ENCODE measurements at regions not wholly inside any gene's neighbourhood (a gene's known extent, or its start where the extent isn't known, plus 50 kb on each side); places are given as distances from the start of the nearest gene placed in this dataset.
"Not testable (repeated sequence)": the region's sequence is repeated elsewhere in the genome, so short reads cannot be mapped to it uniquely, and the experiment has no call there.

- DNase-seq (ENCODE audit: low spot score), result no peak
Observed at GRCh38 chr9:96156171-96156974, 145.6 kb downstream of the HSD17B3 start.

GRCh38 chr9:96154081-96154480 lies 147.9 kb downstream of the HSD17B3 start:
- no peak for DNase-seq (ENCODE audit: low spot score)

GRCh38 chr9:96152550-96152949 lies 149.4 kb downstream of the HSD17B3 start:
- DNase-seq (ENCODE audit: low spot score), result no peak

- no peak for DNase-seq (ENCODE audit: low spot score)
Observed at GRCh38 chr9:96150324-96151227, 151.4 kb downstream of the HSD17B3 start.

- no peak for DNase-seq (ENCODE audit: low spot score)
Observed at GRCh38 chr9:96149533-96150280, 152.3 kb downstream of the HSD17B3 start.

GRCh38 chr9:96148634-96149532 lies 153.1 kb downstream of the HSD17B3 start:
- DNase-seq (ENCODE audit: low spot score), result no peak

- not testable (repeated sequence) for DNase-seq (ENCODE audit: low spot score)
Observed at GRCh38 chr9:96147029-96147428, 154.9 kb downstream of the HSD17B3 start.

GRCh38 chr9:96141666-96142065 lies 160.3 kb downstream of the HSD17B3 start:
- no peak for DNase-seq (ENCODE audit: low spot score)

- DNase-seq (ENCODE audit: low spot score), result no peak
Observed at GRCh38 chr9:96141128-96141474, 160.9 kb downstream of the HSD17B3 start.

- no peak for DNase-seq (ENCODE audit: low spot score)
Observed at GRCh38 chr9:96140296-96141127, 161.5 kb downstream of the HSD17B3 start.

- peak; percentile 85 for DNase-seq (ENCODE audit: low spot score)
Observed at GRCh38 chr9:96139592-96140295, 162.2 kb downstream of the HSD17B3 start.

GRCh38 chr9:96138616-96139015 lies 163.4 kb downstream of the HSD17B3 start:
- DNase-seq (ENCODE audit: low spot score), result no peak

- peak; percentile 19 for DNase-seq (ENCODE audit: low spot score)
Observed at GRCh38 chr9:96137671-96138429, 164.1 kb downstream of the HSD17B3 start.

GRCh38 chr9:96136992-96137670 lies 164.8 kb downstream of the HSD17B3 start:
- DNase-seq (ENCODE audit: low spot score), result peak; percentile 70

- no peak for DNase-seq (ENCODE audit: low spot score)
Observed at GRCh38 chr9:96135753-96136290, 166.2 kb downstream of the HSD17B3 start.

GRCh38 chr9:96135076-96135752 lies 166.8 kb downstream of the HSD17B3 start:
- DNase-seq (ENCODE audit: low spot score), result no peak

GRCh38 chr9:96133321-96134021 lies 168.5 kb downstream of the HSD17B3 start:
- no peak for DNase-seq (ENCODE audit: low spot score)

Data from GM03348 (cell line).